PC-3 (cell line): ENCODE measurements at regions not wholly inside any gene's neighbourhood (a gene's known extent, or its start where the extent isn't known, plus 50 kb on each side); places are given as distances from the start of the nearest gene placed in this dataset.

Experiments used
- ATAC-seq: fragments of 200-7000 bp; cut with Tn5 transposase; 2 replicates; pipeline ENCODE4 v1.9.1; 2020; ENCODE audit warnings: mild to moderate bottlenecking, moderate library complexity
- BruUV-seq: library from RNA; stranded (reverse); fragments of 400-500 nt; replicated peaks from 2 replicates; lab custom pipeline; 2021; lab: Mats Ljungman, UMichigan
- CTCF ChIA-PET: fragments of 300-600 bp; sonication (Branson Sonifier 250); formaldehyde crosslinking; loops from one replicate; lab custom pipeline; 2022; ENCODE audit warnings: antibody characterized with exemption; lab: Charles Lee
- POLR2A ChIA-PET: fragments of 300-600 bp; sonication (Branson Sonifier 250); formaldehyde crosslinking; loops from one replicate; lab custom pipeline; 2022; ENCODE audit warnings: antibody characterized with exemption; ENCODE audit not compliant: unreplicated experiment; lab: Charles Lee
- DNase-seq: peaks from one replicate; pipeline ENCODE4 v3.0.0-alpha.2; 2015
- H2AFZ ChIP-seq: fragments of 300-600 bp; sonication (generic); 2 replicates; pipeline ENCODE4 v1.6.0; 2016; ENCODE audit warnings: antibody characterized with exemption, low read length
- H3F3A ChIP-seq: fragments of 300-600 bp; sonication (generic); one replicate; pipeline ENCODE4 v1.6.0; 2017; ENCODE audit warnings: antibody characterized with exemption, low read length, control low read depth, mild to moderate bottlenecking; ENCODE audit not compliant: unreplicated experiment
- H3K27ac ChIP-seq: fragments of 300-600 bp; sonication (generic); 2 replicates; pipeline ENCODE4 v1.5.1; 2016; ENCODE audit warnings: mild to moderate bottlenecking, low read length
- H3K27me3 ChIP-seq: fragments of 300-600 bp; sonication (generic); 2 replicates; pipeline ENCODE4 v1.6.1; 2016; ENCODE audit warnings: low read length, mixed read lengths
- H3K36me3 ChIP-seq: fragments of 300-600 bp; sonication (generic); 2 replicates; pipeline ENCODE4 v1.6.1; 2016; ENCODE audit warnings: low read depth, mixed run types, low read length, mixed read lengths
- H3K4me1 ChIP-seq: fragments of 300-600 bp; sonication (generic); 2 replicates; pipeline ENCODE4 v1.5.1; 2016; ENCODE audit warnings: low read length; ENCODE audit not compliant: insufficient read depth
- H3K4me2 ChIP-seq: fragments of 300-600 bp; sonication (generic); 2 replicates; pipeline ENCODE4 v1.6.0; 2016; ENCODE audit warnings: low read length
- H3K4me3 ChIP-seq: fragments of 300-600 bp; sonication (generic); 2 replicates; pipeline ENCODE4 v1.5.1; 2016; ENCODE audit warnings: mild to moderate bottlenecking, low read length, mixed read lengths
- H3K79me2 ChIP-seq: fragments of 300-600 bp; sonication (generic); 2 replicates; pipeline ENCODE4 v1.6.1; 2017; ENCODE audit warnings: low read length, mixed read lengths
- H3K9ac ChIP-seq: fragments of 300-600 bp; sonication (generic); 2 replicates; pipeline ENCODE4 v1.6.0; 2016; ENCODE audit warnings: mild to moderate bottlenecking, low read length
- H3K9me2 ChIP-seq: fragments of 300-600 bp; sonication (generic); replicated peaks from 2 replicates; pipeline ENCODE4 v1.6.1; 2016; ENCODE audit warnings: mixed run types, low read length, mixed read lengths
- H3K9me3 ChIP-seq: fragments of 300-600 bp; sonication (generic); 2 replicates; pipeline ENCODE4 v1.6.1; 2016; ENCODE audit warnings: low read length, mixed read lengths
- H4K20me1 ChIP-seq: fragments of 300-600 bp; sonication (generic); 2 replicates; pipeline ENCODE4 v1.6.1; 2016; ENCODE audit warnings: low read length, mixed read lengths
- EZH2 ChIP-seq: fragments of 300-600 bp; sonication (generic); IDR thresholded peaks from one replicate; pipeline ENCODE4 v1.6.1; 2017; ENCODE audit warnings: antibody characterized with exemption, mild to moderate bottlenecking, low read length; ENCODE audit not compliant: unreplicated experiment
- EZH2phosphoT487 ChIP-seq: fragments of 300-600 bp; sonication (generic); IDR thresholded peaks from 2 replicates; pipeline ENCODE4 v1.6.1; 2018; ENCODE audit warnings: mild to moderate bottlenecking, antibody characterized with exemption, low read length, borderline replicate concordance
- intact Hi-C: fragments of 100-400 bp; cut with micrococcal nuclease; formaldehyde crosslinking; loops from 2 replicates; pipeline ENCODE4 v1.9.0; 2023
- TF ChIP-seq, protein P1 (sequence below): fragments of 300-600 bp; sonication (generic); conservative IDR thresholded peaks from 2 replicates; pipeline ENCODE4 v1.5.1; 2017; ENCODE audit warnings: antibody characterized with exemption, low read depth, mild to moderate bottlenecking, low read length

DNA sequence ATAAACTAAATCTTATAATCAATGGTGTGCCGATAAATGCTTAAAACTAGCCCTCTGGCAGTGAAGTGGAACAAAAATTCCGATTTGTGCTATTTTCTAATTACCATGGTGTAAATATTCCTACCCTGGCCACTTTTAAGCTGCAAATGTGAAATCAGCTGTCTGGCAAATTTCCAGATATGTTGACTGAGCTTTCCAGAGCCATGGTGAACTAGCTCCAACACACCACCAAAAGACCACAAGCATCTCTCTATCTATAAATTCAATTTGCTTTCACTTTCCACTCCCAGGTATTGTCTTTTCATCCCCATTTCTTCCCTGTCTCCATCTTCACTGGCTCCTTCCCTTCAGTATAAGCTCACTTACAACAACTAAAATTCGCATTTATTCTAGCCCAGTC is 152.3 kb upstream of the RGS18 start:
- ChIA-PET POLR2A (no interaction called here), CTCF (no interaction called here)
- Histone ChIP-seq H2AFZ (no peak overlapping the region), H3F3A (no peaks in the 10 kb centered on the region), H3K9me2 (no peaks in the 10 kb centered on the region), H3K27me3 (no peaks in the 10 kb centered on the region), H3K79me2 (no peaks in the 10 kb centered on the region), H3K9ac (no peak overlapping the region), H3K4me2 (no peak overlapping the region), H3K4me1 (no peaks in the 10 kb centered on the region), H4K20me1 (no peaks in the 10 kb centered on the region), H3K36me3 (no peaks in the 10 kb centered on the region), H3K9me3 (no peaks in the 10 kb centered on the region), H3K4me3 (no peak overlapping the region), H3K27ac (no peak overlapping the region)
- DNase-seq (no peak), ATAC-seq (no peak)
- BruUV-seq, result no TSS peak
- TF ChIP-seq, protein P1, sequence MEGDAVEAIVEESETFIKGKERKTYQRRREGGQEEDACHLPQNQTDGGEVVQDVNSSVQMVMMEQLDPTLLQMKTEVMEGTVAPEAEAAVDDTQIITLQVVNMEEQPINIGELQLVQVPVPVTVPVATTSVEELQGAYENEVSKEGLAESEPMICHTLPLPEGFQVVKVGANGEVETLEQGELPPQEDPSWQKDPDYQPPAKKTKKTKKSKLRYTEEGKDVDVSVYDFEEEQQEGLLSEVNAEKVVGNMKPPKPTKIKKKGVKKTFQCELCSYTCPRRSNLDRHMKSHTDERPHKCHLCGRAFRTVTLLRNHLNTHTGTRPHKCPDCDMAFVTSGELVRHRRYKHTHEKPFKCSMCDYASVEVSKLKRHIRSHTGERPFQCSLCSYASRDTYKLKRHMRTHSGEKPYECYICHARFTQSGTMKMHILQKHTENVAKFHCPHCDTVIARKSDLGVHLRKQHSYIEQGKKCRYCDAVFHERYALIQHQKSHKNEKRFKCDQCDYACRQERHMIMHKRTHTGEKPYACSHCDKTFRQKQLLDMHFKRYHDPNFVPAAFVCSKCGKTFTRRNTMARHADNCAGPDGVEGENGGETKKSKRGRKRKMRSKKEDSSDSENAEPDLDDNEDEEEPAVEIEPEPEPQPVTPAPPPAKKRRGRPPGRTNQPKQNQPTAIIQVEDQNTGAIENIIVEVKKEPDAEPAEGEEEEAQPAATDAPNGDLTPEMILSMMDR, result no peak
- TF ChIP-seq EZH2 (no peak), EZH2phosphoT487 (no peak)
- intact Hi-C loops, result no loop called here

DNA sequence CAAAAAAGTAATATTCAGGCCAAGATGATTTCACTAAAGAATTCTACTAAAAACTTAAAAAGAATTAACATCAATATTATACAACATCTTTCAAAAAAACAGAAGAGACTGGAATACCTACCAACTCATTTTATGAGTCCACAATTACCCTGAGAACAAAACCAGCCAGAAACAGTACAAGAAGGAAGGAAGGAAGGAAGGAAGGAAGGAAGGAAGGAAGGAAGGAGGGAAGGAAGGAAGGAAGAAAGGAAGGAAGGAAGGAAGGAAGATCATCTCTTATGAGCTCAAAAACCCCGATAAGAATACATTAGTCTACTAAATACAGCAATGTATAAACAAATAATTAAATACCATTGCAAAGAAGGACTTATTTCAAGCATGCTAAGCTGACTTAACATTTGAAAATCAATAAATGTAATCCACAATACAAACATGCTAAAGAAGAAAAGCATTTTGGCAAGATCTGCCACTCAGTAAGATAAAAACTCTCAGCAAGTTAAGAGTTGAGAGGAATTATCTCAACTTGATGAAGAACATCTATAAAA is 149.9 kb upstream of the RGS18 start:
- H3K9ac ChIP-seq, result no peak overlapping the region
- H4K20me1 ChIP-seq, result no peaks in the 10 kb centered on the region
- POLR2A ChIA-PET, result no interaction called here
- no TSS peak for BruUV-seq
- H2AFZ ChIP-seq, result no peak overlapping the region
- intact Hi-C loops, result no loop called here
- no peaks in the 10 kb centered on the region for H3K9me2 ChIP-seq
- DNase-seq (no peak), ATAC-seq (no peak)
- no peak for TF ChIP-seq EZH2
- TF ChIP-seq, protein P1, result no peak
- no peak for TF ChIP-seq EZH2phosphoT487
- H3K4me3 ChIP-seq, result no peak overlapping the region
- no peaks in the 10 kb centered on the region for H3K9me3 ChIP-seq
- H3K79me2 ChIP-seq, result no peaks in the 10 kb centered on the region
- no peaks in the 10 kb centered on the region for H3K4me1 ChIP-seq
- H3K4me2 ChIP-seq, result no peak overlapping the region
- H3K36me3 ChIP-seq, result no peaks in the 10 kb centered on the region
- no peak overlapping the region for H3K27ac ChIP-seq
- H3K27me3 ChIP-seq, result no peaks in the 10 kb centered on the region
- H3F3A ChIP-seq, result no peaks in the 10 kb centered on the region
- CTCF ChIA-PET, result no interaction called here

DNA sequence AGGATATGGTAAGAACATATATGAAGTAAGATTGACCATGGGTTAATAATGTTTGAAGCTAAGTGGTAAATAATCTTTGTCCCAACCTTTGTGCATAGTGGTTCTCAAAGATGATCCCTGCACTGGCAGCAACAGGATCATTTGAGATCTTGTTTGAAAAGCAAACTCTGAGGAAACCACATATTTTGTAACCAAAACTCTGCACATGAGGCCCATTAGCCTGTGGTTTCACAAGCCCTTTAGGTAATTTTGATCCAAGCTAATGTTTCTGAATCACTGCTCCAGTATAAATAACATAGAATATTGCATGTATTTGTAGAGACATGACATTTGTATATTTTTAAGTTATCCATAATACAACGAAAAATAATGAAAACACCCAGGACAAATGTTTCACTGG is 147.9 kb upstream of the RGS18 start:
- ATAC-seq (no peak), DNase-seq (no peak)
- CTCF ChIA-PET, result no interaction called here

More for the DNA sequence above, 147.9 kb upstream of the RGS18 start:
- Histone ChIP-seq H3K4me1 (no peaks in the 10 kb centered on the region), H3K36me3 (no peaks in the 10 kb centered on the region), H2AFZ (no peak overlapping the region), H3K9ac (no peak overlapping the region), H3K27ac (no peak overlapping the region), H3F3A (no peaks in the 10 kb centered on the region), H3K79me2 (no peaks in the 10 kb centered on the region), H3K9me3 (no peaks in the 10 kb centered on the region), H3K4me2 (no peak overlapping the region), H3K4me3 (no peak overlapping the region), H3K9me2 (no peaks in the 10 kb centered on the region), H3K27me3 (no peaks in the 10 kb centered on the region), H4K20me1 (no peaks in the 10 kb centered on the region)
- BruUV-seq, result no TSS peak
- POLR2A ChIA-PET, result no interaction called here
- TF ChIP-seq EZH2 (no peak), EZH2phosphoT487 (no peak)
- TF ChIP-seq, protein P1, result no peak
- intact Hi-C loops, result no loop called here
